ENCODE measurements at regions not wholly inside any gene's neighbourhood (a gene's known extent, or its start where the extent isn't known, plus 50 kb on each side); places are given as distances from the start of the nearest gene placed in this dataset.

DNA sequence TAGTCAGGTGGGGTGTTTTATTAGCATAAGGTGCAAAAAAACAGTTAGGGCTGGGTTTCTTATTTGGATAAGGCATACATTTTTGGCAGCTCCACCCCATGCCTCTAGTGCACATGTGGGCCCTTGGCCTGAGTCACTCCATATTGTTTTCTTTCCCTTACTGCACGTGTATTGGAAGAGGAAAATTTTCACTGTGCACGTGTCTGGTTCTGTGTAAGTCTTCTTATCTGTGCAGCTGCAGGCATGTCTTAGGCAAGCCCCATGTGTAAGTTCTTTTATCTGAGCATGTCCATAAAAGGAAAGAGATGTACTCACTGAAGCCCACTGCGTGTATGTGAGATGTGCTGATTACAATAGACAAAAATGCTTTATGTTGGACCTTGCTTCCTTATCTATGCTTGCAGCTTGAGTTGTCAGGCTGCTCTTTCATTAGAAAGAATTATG is 540.3 kb upstream of the IGFBP3 start:
- no peaks in the 10 kb centered on the region for H3K36me3 ChIP-seq
- 62 to 75% methylated on average over 3 of the region's 3 CpGs for WGBS, 2 donors
- TF ChIP-seq, protein P1, sequence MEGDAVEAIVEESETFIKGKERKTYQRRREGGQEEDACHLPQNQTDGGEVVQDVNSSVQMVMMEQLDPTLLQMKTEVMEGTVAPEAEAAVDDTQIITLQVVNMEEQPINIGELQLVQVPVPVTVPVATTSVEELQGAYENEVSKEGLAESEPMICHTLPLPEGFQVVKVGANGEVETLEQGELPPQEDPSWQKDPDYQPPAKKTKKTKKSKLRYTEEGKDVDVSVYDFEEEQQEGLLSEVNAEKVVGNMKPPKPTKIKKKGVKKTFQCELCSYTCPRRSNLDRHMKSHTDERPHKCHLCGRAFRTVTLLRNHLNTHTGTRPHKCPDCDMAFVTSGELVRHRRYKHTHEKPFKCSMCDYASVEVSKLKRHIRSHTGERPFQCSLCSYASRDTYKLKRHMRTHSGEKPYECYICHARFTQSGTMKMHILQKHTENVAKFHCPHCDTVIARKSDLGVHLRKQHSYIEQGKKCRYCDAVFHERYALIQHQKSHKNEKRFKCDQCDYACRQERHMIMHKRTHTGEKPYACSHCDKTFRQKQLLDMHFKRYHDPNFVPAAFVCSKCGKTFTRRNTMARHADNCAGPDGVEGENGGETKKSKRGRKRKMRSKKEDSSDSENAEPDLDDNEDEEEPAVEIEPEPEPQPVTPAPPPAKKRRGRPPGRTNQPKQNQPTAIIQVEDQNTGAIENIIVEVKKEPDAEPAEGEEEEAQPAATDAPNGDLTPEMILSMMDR (IDR thresholded peaks at IDR 0.05), result no peak
- TF ChIP-seq POLR2A (IDR thresholded peaks at IDR 0.05), result no peak
- no peaks in the 10 kb centered on the region for H3K27me3 ChIP-seq
- intact Hi-C loops (cut with DNase I), result no loop called here
- H3K27ac ChIP-seq, result no peak overlapping the region
- H3K9me3 ChIP-seq, result no peaks in the 10 kb centered on the region
- no peaks in the 10 kb centered on the region for H3K4me1 ChIP-seq
- H3K4me3 ChIP-seq (replicated peaks in 1 of 3), result no peak overlapping the region
- no peak for DNase-seq

DNA sequence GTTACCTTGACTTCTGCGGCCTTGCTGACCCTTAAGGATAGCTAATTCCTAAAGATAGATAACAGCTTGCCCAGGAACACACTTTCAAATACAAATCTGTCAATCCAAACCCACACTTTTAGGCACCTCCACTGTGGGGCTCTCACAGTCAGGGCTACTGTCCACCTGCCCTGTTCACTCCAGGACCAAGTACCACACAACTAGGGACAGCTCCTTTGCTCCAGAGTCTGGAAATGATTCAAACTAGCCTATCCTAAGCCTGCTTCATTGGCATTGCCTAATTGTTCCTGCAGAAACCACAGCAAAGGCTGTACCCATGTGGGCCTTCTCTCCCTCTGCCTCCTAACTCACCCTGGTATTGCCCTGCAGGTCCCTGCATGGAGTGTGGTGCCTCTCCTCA is 538.9 kb upstream of the IGFBP3 start:
- intact Hi-C loops (cut with DNase I), result no loop called here
- TF ChIP-seq, protein P1 (IDR thresholded peaks at IDR 0.05), result no peak
- TF ChIP-seq POLR2A (IDR thresholded peaks at IDR 0.05), result no peak
- H3K4me1 ChIP-seq, result no peaks in the 10 kb centered on the region
- no peak for DNase-seq
- H3K4me3 ChIP-seq (replicated peaks in 1 of 3), result no peak overlapping the region
- no peaks in the 10 kb centered on the region for H3K27me3 ChIP-seq
- H3K36me3 ChIP-seq, result no peaks in the 10 kb centered on the region
- no peak overlapping the region for H3K27ac ChIP-seq
- WGBS, 2 donors, result 97% methylated on average over 1 of the region's 1 CpG
- H3K9me3 ChIP-seq, result no peaks in the 10 kb centered on the region

DNA sequence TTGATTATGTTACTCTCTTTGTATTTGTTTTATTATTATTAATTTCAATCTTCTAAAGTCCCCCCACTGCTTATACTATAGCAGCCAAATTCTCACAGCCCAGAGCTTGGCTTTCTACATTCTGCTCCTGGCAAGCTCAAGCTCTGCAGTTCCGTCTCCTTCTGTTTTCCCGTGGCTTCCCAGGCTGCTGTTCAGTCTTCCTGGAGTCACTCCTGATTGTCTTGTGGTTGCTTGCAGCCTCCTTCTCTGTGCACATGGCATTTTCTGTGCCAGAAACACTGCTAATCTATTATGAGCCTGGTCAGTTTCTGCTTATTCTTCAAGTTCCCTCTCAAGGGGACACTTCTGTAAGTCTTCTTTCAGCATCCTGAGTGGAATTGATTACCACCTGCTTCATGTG is 533.7 kb upstream of the IGFBP3 start:
- intact Hi-C loops (cut with DNase I), result no loop called here
- DNase-seq, result no peak
- Histone ChIP-seq H3K4me1 (no peaks in the 10 kb centered on the region), H3K9me3 (no peaks in the 10 kb centered on the region), H3K36me3 (no peaks in the 10 kb centered on the region), H3K4me3 (replicated peaks in 1 of 3) (no peak overlapping the region), H3K27ac (no peak overlapping the region), H3K27me3 (no peaks in the 10 kb centered on the region)
- TF ChIP-seq POLR2A (IDR thresholded peaks at IDR 0.05), result no peak
- TF ChIP-seq, protein P1 (IDR thresholded peaks at IDR 0.05), result no peak
- WGBS, 2 donors, result 49 to 85% methylated on average over 2 of the region's 2 CpGs

DNA sequence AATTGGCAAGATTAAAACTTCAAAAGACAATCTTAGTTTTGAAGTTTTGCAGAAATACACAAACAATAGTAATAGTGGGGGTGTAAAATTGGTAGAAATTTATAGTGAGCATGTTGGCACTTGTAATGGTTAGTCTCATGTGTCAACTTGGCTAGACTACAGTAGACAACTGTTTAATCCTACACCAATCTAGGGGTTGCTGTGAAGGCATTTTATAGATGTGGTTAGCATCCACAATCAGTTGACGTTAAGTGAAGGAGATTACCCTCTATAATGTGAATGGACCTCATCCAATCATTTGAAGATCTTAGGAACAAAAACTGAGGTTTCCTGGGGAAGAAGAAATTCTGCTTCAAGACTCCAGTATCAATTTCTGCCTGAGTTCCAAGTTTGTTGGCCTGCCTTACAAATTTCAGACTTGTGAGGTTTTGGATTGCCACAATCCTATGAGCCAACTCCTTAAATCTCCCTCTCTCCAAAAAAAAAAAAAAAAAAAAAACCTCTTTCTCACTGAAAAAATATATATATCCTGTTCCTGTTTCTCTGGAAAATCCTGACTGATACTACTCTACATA is 531.6 kb upstream of the IGFBP3 start:
- Histone ChIP-seq H3K36me3 (no peaks in the 10 kb centered on the region), H3K4me3 (replicated peaks in 1 of 3) (no peak overlapping the region), H3K4me1 (no peaks in the 10 kb centered on the region), H3K9me3 (no peaks in the 10 kb centered on the region), H3K27me3 (no peaks in the 10 kb centered on the region), H3K27ac (no peak overlapping the region)
- TF ChIP-seq POLR2A (IDR thresholded peaks at IDR 0.05), result no peak
- TF ChIP-seq, protein P1 (IDR thresholded peaks at IDR 0.05), result no peak
- intact Hi-C loops (cut with DNase I), result no loop called here
- 78 to 88% methylated on average over 1 of the region's 1 CpG for WGBS, 2 donors
- no peak for DNase-seq

DNA sequence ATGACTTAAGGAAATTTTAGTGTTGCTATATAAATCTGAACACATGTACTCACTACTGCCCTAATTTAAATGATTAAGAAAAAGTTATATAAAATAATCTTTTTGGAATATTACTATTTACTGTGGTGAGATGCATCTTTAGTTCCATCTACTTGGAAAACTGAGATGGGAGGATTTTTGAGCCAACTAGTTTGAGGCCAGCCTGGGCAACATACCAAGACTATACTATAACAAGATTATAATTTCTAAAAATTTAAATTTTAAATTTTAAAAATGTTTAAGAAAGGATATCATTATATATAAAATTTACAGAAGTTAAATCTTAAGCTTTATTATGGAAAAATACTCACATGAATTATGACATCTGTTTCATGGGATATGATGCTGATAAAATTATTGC is 530.8 kb upstream of the IGFBP3 start:
- Histone ChIP-seq H3K27ac (no peak overlapping the region), H3K4me3 (replicated peaks in 1 of 3) (no peak overlapping the region), H3K36me3 (no peaks in the 10 kb centered on the region), H3K9me3 (no peaks in the 10 kb centered on the region), H3K4me1 (no peaks in the 10 kb centered on the region), H3K27me3 (no peaks in the 10 kb centered on the region)
- no peak for DNase-seq
- intact Hi-C loops (cut with DNase I), result no loop called here
- TF ChIP-seq, protein P1 (IDR thresholded peaks at IDR 0.05), result no peak
- TF ChIP-seq POLR2A (IDR thresholded peaks at IDR 0.05), result no peak

All from thyroid gland (tissue), 4 donors.